GM10248 (cell line): ENCODE measurements at regions not wholly inside any gene's neighbourhood (a gene's known extent, or its start where the extent isn't known, plus 50 kb on each side); places are given as distances from the start of the nearest gene placed in this dataset.

Experiments used
- CTCF ChIA-PET: fragments of 300-600 bp; sonication (Branson Sonifier 250); formaldehyde crosslinking; extraction: SDS; loops from one replicate; lab custom pipeline; 2021; ENCODE audit warnings: antibody characterized with exemption; lab: Yijun Ruan, JAX
- POLR2A ChIA-PET: fragments of 350-650 bp; sonication (Branson Sonifier 250); formaldehyde crosslinking; extraction: SDS; loops from one replicate; lab custom pipeline; 2020; ENCODE audit warnings: antibody characterized with exemption; lab: Yijun Ruan, JAX
- DNase-seq: peaks from one replicate; pipeline ENCODE4 v3.0.0; 2012; ENCODE audit errors: extremely low spot score
- CTCF ChIP-seq: IDR thresholded peaks from 2 replicates; pipeline ENCODE4 v1.5.1; 2012; ENCODE audit warnings: mild to moderate bottlenecking, low read depth; ENCODE audit errors: extremely low read depth, missing control alignments, control extremely low read depth

GRCh38 chrX:125709074-125709473 lies 389.4 kb downstream of the TEX13C start:
- ChIA-PET POLR2A (no interaction called here), CTCF (no interaction called here)
- TF ChIP-seq CTCF = no peak
- no peak for DNase-seq

GRCh38 chrX:125709532-125709931 lies 389.9 kb downstream of the TEX13C start:
- TF ChIP-seq CTCF = no peak
- ChIA-PET CTCF (no interaction called here), POLR2A (no interaction called here)
- DNase-seq = no peak

GRCh38 chrX:125710403-125711062 lies 390.9 kb downstream of the TEX13C start:
- no peak for DNase-seq
- TF ChIP-seq CTCF = no peak
- POLR2A ChIA-PET = no interaction called here
- CTCF ChIA-PET = no interaction called here

GRCh38 chrX:125711103-125711502 lies 391.4 kb downstream of the TEX13C start:
- CTCF ChIA-PET = no interaction called here
- TF ChIP-seq CTCF = no peak

GRCh38 chrX:125713633-125714032 lies 394.0 kb downstream of the TEX13C start:
- TF ChIP-seq CTCF = no peak
- POLR2A ChIA-PET = no interaction called here
- DNase-seq = no peak
- CTCF ChIA-PET = no interaction called here

More at GRCh38 chrX:125711103-125711502, 391.4 kb downstream of the TEX13C start:
- DNase-seq = no peak
- POLR2A ChIA-PET = no interaction called here

GRCh38 chrX:125727117-125727516 lies 407.4 kb downstream of the TEX13C start:
- TF ChIP-seq CTCF = no peak
- ChIA-PET POLR2A (no interaction called here), CTCF (no interaction called here)

More at GRCh38 chrX:125727117-125727516, 407.4 kb downstream of the TEX13C start:
- DNase-seq = no peak
